DND-41 (cell line): ENCODE measurements at regions not wholly inside any gene's neighbourhood (a gene's known extent, or its start where the extent isn't known, plus 50 kb on each side); places are given as distances from the start of the nearest gene placed in this dataset.

Experiments
- ATAC-seq: fragments of 200-7000 bp; cut with Tn5 transposase; 3 replicates; pipeline ENCODE4 v1.9.1; 2021; ENCODE audit warnings: low read depth; ENCODE audit not compliant: insufficient read depth
- DNase-seq: peaks from one replicate; pipeline ENCODE4 v3.0.0-alpha.2; 2020
- H2AFZ ChIP-seq: 2 replicates; pipeline ENCODE4 v1.6.0; 2012; ENCODE audit warnings: low read depth, low read length
- H3K27ac ChIP-seq: 2 replicates; pipeline ENCODE4 v1.5.1; 2012; ENCODE audit warnings: low read length, inconsistent platforms
- H3K27me3 ChIP-seq: fragments of 200-600 bp; sonication (generic); 2 replicates; pipeline ENCODE4 v1.6.0; 2012; ENCODE audit warnings: low read length, mild to moderate bottlenecking, inconsistent platforms; ENCODE audit not compliant: insufficient read depth, poor library complexity
- H3K36me3 ChIP-seq: 2 replicates; pipeline ENCODE4 v1.5.1; 2012; ENCODE audit warnings: low read length, inconsistent platforms; ENCODE audit not compliant: insufficient read depth
- H3K4me1 ChIP-seq: 2 replicates; pipeline ENCODE4 v1.5.1; 2012; ENCODE audit warnings: mild to moderate bottlenecking, low read length; ENCODE audit not compliant: insufficient read depth
- H3K4me2 ChIP-seq: 2 replicates; pipeline ENCODE4 v1.6.0; 2012; ENCODE audit warnings: mild to moderate bottlenecking, moderate library complexity, low read length, inconsistent platforms; ENCODE audit not compliant: insufficient read depth
- H3K4me3 ChIP-seq, 2 experiments: fragments of 200-600 bp in 1 of 2; shearing (Covaris generic) in 1 of 2; 2 replicates each; pipeline ENCODE4 v1.5.1; 2012 to 2016; ENCODE audit warnings: inconsistent platforms in 2 of 2, low read length in 2 of 2, mild to moderate bottlenecking in 2 of 2, low read depth in 1 of 2, moderate library complexity in 1 of 2
- H3K79me2 ChIP-seq: 2 replicates; pipeline ENCODE4 v1.6.0; 2012; ENCODE audit warnings: low read length, inconsistent platforms; ENCODE audit not compliant: insufficient read depth
- H3K9ac ChIP-seq: 2 replicates; pipeline ENCODE4 v1.6.0; 2012; ENCODE audit warnings: low read depth, mild to moderate bottlenecking, inconsistent platforms, low read length, moderate library complexity
- H3K9me3 ChIP-seq: 2 replicates; pipeline ENCODE4 v1.5.1; 2012; ENCODE audit warnings: low read length, moderate library complexity, mild to moderate bottlenecking, inconsistent platforms; ENCODE audit not compliant: insufficient read depth, severe bottlenecking
- H4K20me1 ChIP-seq: 2 replicates; pipeline ENCODE4 v1.6.0; 2012; ENCODE audit warnings: low read length; ENCODE audit not compliant: insufficient read depth
- EZH2 ChIP-seq: IDR thresholded peaks from 3 replicates; pipeline ENCODE4 v1.6.1; 2012; ENCODE audit warnings: borderline replicate concordance, low read depth, mild to moderate bottlenecking, moderate library complexity, low read length, inconsistent platforms; ENCODE audit not compliant: severe bottlenecking
- TF ChIP-seq, protein P1 (sequence below): IDR thresholded peaks from 2 replicates; pipeline ENCODE4 v1.5.1; 2012; ENCODE audit warnings: borderline replicate concordance, low read length, moderate library complexity, mild to moderate bottlenecking; ENCODE audit not compliant: poor library complexity, severe bottlenecking; ENCODE audit errors: extremely low read depth

- Histone ChIP-seq H3K9ac (no peak overlapping the region), H2AFZ (no peak overlapping the region)
- DNase-seq, result no peak
These were observed 290.1 kb downstream of the MAP2K4 start for GRCh38 chr17:12310811-12311210.

DNA sequence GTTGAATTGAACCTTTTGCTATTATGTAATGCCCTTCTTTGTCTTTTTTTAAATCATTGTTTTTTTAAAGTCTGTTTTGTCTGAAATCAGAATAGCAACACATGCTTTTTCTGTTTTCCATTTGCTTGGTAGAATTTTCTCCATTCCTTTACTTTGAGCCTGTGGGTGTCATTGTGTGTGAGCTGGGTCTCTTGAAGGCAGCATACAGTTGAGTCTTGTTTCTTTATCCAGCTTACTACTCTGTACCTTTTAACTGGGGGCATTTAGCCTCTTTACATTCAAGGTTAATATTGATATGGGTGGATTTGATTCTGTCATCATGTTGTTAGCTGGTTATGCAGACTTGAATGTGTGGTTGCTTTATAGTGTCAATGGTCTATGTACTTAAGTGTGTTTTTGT, 292.0 kb downstream of the MAP2K4 start:
- no peaks in the 10 kb centered on the region for H4K20me1 ChIP-seq
- H2AFZ ChIP-seq, result no peak overlapping the region
- no peaks in the 10 kb centered on the region for H3K36me3 ChIP-seq
- H3K9me3 ChIP-seq, result peaks cover 10% of the 10 kb centered on the region
- no peaks in the 10 kb centered on the region for H3K79me2 ChIP-seq
- H3K27me3 ChIP-seq, result no peaks in the 10 kb centered on the region
- TF ChIP-seq EZH2, result no peak
- TF ChIP-seq, protein P1, sequence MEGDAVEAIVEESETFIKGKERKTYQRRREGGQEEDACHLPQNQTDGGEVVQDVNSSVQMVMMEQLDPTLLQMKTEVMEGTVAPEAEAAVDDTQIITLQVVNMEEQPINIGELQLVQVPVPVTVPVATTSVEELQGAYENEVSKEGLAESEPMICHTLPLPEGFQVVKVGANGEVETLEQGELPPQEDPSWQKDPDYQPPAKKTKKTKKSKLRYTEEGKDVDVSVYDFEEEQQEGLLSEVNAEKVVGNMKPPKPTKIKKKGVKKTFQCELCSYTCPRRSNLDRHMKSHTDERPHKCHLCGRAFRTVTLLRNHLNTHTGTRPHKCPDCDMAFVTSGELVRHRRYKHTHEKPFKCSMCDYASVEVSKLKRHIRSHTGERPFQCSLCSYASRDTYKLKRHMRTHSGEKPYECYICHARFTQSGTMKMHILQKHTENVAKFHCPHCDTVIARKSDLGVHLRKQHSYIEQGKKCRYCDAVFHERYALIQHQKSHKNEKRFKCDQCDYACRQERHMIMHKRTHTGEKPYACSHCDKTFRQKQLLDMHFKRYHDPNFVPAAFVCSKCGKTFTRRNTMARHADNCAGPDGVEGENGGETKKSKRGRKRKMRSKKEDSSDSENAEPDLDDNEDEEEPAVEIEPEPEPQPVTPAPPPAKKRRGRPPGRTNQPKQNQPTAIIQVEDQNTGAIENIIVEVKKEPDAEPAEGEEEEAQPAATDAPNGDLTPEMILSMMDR, result no peak
- H3K9ac ChIP-seq, result no peak overlapping the region
- no peak overlapping the region for H3K27ac ChIP-seq
- no peaks in the 10 kb centered on the region for H3K4me1 ChIP-seq
- ATAC-seq (no peak), DNase-seq (no peak)
- H3K4me3 ChIP-seq, result no peak overlapping the region
- no peak overlapping the region for H3K4me2 ChIP-seq

More at GRCh38 chr17:12310811-12311210, 290.1 kb downstream of the MAP2K4 start:
- no peak overlapping the region for H3K4me2 ChIP-seq
- no peaks in the 10 kb centered on the region for H3K4me1 ChIP-seq
- no peaks in the 10 kb centered on the region for H4K20me1 ChIP-seq
- H3K36me3 ChIP-seq, result no peaks in the 10 kb centered on the region
- no peak for TF ChIP-seq EZH2
- TF ChIP-seq, protein P1, result no peak
- H3K27ac ChIP-seq, result no peak overlapping the region
- H3K27me3 ChIP-seq, result no peaks in the 10 kb centered on the region
- peaks cover 10% of the 10 kb centered on the region for H3K9me3 ChIP-seq
- no peak overlapping the region for H3K4me3 ChIP-seq
- no peak for ATAC-seq
- no peaks in the 10 kb centered on the region for H3K79me2 ChIP-seq

- no peak overlapping the region for H3K4me3 ChIP-seq
- TF ChIP-seq, protein P1, result no peak
- no peak for TF ChIP-seq EZH2
- no peaks in the 10 kb centered on the region for H4K20me1 ChIP-seq
- no peak overlapping the region for H2AFZ ChIP-seq
- no peaks in the 10 kb centered on the region for H3K4me1 ChIP-seq
- no peaks in the 10 kb centered on the region for H3K36me3 ChIP-seq
- DNase-seq (no peak), ATAC-seq (no peak)
- no peak overlapping the region for H3K9ac ChIP-seq
- H3K27ac ChIP-seq, result no peak overlapping the region
- H3K27me3 ChIP-seq, result no peaks in the 10 kb centered on the region
- H3K4me2 ChIP-seq, result no peak overlapping the region
- H3K9me3 ChIP-seq, result peaks cover 10% of the 10 kb centered on the region
- H3K79me2 ChIP-seq, result no peaks in the 10 kb centered on the region
These were observed 293.1 kb downstream of the MAP2K4 start for GRCh38 chr17:12313786-12314185.

DNA sequence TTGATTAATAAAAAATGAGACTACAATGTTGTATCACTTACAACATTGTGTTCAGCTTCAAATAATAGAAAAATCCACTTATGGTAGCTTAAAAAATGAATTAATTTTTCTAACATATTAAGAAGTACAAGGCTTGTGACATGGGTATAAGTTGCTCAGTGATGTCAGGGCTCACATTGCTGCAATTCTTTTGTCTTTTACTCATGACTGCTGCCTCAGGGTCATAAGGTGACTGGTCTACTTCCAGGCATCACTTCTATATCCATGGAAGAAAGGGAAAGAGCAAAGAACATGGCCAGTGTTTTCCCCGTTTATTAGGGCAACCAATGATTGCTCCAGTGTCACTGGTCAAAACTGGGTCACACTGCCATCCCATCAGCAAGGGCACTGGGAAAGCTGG, 295.3 kb downstream of the MAP2K4 start:
- Histone ChIP-seq H3K4me3 (no peak overlapping the region), H3K9ac (no peak overlapping the region), H4K20me1 (no peaks in the 10 kb centered on the region), H3K79me2 (no peaks in the 10 kb centered on the region), H3K4me1 (no peaks in the 10 kb centered on the region), H3K27ac (no peak overlapping the region), H3K9me3 (peaks cover 12% of the 10 kb centered on the region), H3K27me3 (no peaks in the 10 kb centered on the region), H3K4me2 (no peak overlapping the region), H3K36me3 (no peaks in the 10 kb centered on the region), H2AFZ (no peak overlapping the region)
- DNase-seq, result no peak
- TF ChIP-seq EZH2, result no peak
- TF ChIP-seq, protein P1, result no peak
- ATAC-seq, result no peak
